GM23338 (cell line): ENCODE measurements at regions not wholly inside any gene's neighbourhood (a gene's known extent, or its start where the extent isn't known, plus 50 kb on each side); places are given as distances from the start of the nearest gene placed in this dataset.

Experiments
- ATAC-seq: fragments of 200-7000 bp; cut with Tn5 transposase; 3 replicates; pipeline ENCODE4 v1.9.1; 2020
- DNase-seq: peaks from one replicate; pipeline ENCODE4 v3.0.0-alpha.2; 2015; ENCODE audit warnings: low spot score
- H2AFZ ChIP-seq: fragments of 200-600 bp; sonication (generic); 2 replicates; pipeline ENCODE4 v1.8.0; 2016; ENCODE audit warnings: antibody characterized with exemption, mild to moderate bottlenecking, moderate library complexity
- H3F3A ChIP-seq: fragments of 200-600 bp; sonication (generic); replicated peaks from 2 replicates; pipeline ENCODE4 v1.8.0; 2017; ENCODE audit warnings: antibody characterized with exemption, mixed run types, low read depth
- H3K27ac ChIP-seq: fragments of 200-600 bp; sonication (generic); 2 replicates; pipeline ENCODE4 v1.6.1; 2016; ENCODE audit warnings: low read depth
- H3K27me3 ChIP-seq: fragments of 200-600 bp; sonication (generic); 2 replicates; pipeline ENCODE4 v1.8.0; 2016; ENCODE audit warnings: mild to moderate bottlenecking, mixed run types, moderate library complexity; ENCODE audit not compliant: insufficient read depth
- H3K36me3 ChIP-seq: fragments of 200-600 bp; sonication (generic); 2 replicates; pipeline ENCODE4 v1.8.0; 2016; ENCODE audit warnings: mild to moderate bottlenecking; ENCODE audit not compliant: insufficient read depth
- H3K4me1 ChIP-seq: fragments of 200-600 bp; sonication (generic); 2 replicates; pipeline ENCODE4 v1.8.0; 2016; ENCODE audit warnings: mild to moderate bottlenecking, moderate library complexity; ENCODE audit not compliant: insufficient read depth
- H3K4me2 ChIP-seq: fragments of 200-600 bp; sonication (generic); 2 replicates; pipeline ENCODE4 v1.7.1; 2017; ENCODE audit warnings: mixed run types
- H3K4me3 ChIP-seq: fragments of 200-600 bp; sonication (generic); 2 replicates; pipeline ENCODE4 v1.6.1; 2016; ENCODE audit warnings: mixed run types
- H3K79me2 ChIP-seq: fragments of 200-600 bp; sonication (generic); replicated peaks from 2 replicates; pipeline ENCODE4 v1.8.0; 2017; ENCODE audit warnings: mild to moderate bottlenecking; ENCODE audit not compliant: insufficient read depth
- H3K9me2 ChIP-seq: fragments of 200-600 bp; sonication (generic); 2 replicates; pipeline ENCODE4 v1.8.0; 2017; ENCODE audit not compliant: insufficient read depth
- H4K20me1 ChIP-seq: fragments of 200-600 bp; sonication (generic); replicated peaks from 2 replicates; pipeline ENCODE4 v1.8.0; 2017; ENCODE audit warnings: mild to moderate bottlenecking; ENCODE audit not compliant: insufficient read depth
- H3K27ac Mint-ChIP-seq: 2 replicates; pipeline ENCODE4 v1.8.0; 2020; ENCODE audit warnings: inconsistent platforms, mild to moderate bottlenecking, moderate library complexity, mixed read lengths
- H3K27me3 Mint-ChIP-seq: 3 replicates; pipeline ENCODE4 v1.8.0; 2022; ENCODE audit warnings: low read depth, mild to moderate bottlenecking, moderate library complexity, mixed read lengths, inconsistent platforms; ENCODE audit not compliant: insufficient read depth, poor library complexity
- H3K36me3 Mint-ChIP-seq: 3 replicates; pipeline ENCODE4 v1.8.0; 2021; ENCODE audit warnings: low read depth, mild to moderate bottlenecking, inconsistent platforms, moderate library complexity, mixed read lengths
- H3K4me1 Mint-ChIP-seq: 3 replicates; pipeline ENCODE4 v1.8.0; 2020; ENCODE audit warnings: mild to moderate bottlenecking, inconsistent platforms, mixed read lengths
- H3K4me3 Mint-ChIP-seq: 3 replicates; pipeline ENCODE4 v1.8.0; 2021; ENCODE audit warnings: moderate library complexity, mild to moderate bottlenecking, inconsistent platforms, mixed read lengths
- H3K9me3 Mint-ChIP-seq: 3 replicates; pipeline ENCODE4 v1.8.0; 2020; ENCODE audit warnings: moderate library complexity, mild to moderate bottlenecking, inconsistent platforms, mixed read lengths
- CREB1 ChIP-seq: fragments of 250-450 bp; sonication (Bioruptor Pico); IDR thresholded peaks from 2 replicates; pipeline ENCODE4 v1.5.0; 2020; ENCODE audit warnings: low read depth, mild to moderate bottlenecking, moderate library complexity
- EZH2 ChIP-seq: fragments of 200-600 bp; sonication (generic); IDR thresholded peaks from one replicate; pipeline ENCODE4 v1.8.0; 2017; ENCODE audit warnings: antibody characterized with exemption, mild to moderate bottlenecking, low read depth; ENCODE audit not compliant: unreplicated experiment
- EZH2phosphoT487 ChIP-seq: fragments of 200-600 bp; sonication (generic); IDR thresholded peaks from one replicate; pipeline ENCODE4 v1.8.1; 2018; ENCODE audit warnings: antibody characterized with exemption; ENCODE audit not compliant: unreplicated experiment
- JUNB ChIP-seq: IDR thresholded peaks from one replicate; pipeline ENCODE4 v1.6.1; 2016; ENCODE audit warnings: antibody characterized with exemption; ENCODE audit not compliant: unreplicated experiment
- NANOG ChIP-seq: IDR thresholded peaks from 2 replicates; pipeline ENCODE4 v1.6.1; 2016; ENCODE audit warnings: antibody characterized with exemption, borderline replicate concordance
- POLR2AphosphoS5 ChIP-seq: IDR thresholded peaks from 2 replicates; pipeline ENCODE4 v1.6.1; 2016; ENCODE audit warnings: antibody characterized with exemption, low read depth
- STAT1 ChIP-seq: IDR thresholded peaks from one replicate; pipeline ENCODE4 v1.6.1; 2016; ENCODE audit warnings: antibody characterized with exemption; ENCODE audit not compliant: unreplicated experiment
- ZNF331 ChIP-seq: fragments of 250-450 bp; sonication (Bioruptor Pico); IDR thresholded peaks from 2 replicates; pipeline ENCODE4 v1.5.0; 2020; ENCODE audit warnings: low read depth, mild to moderate bottlenecking, moderate library complexity
- ZNF462 ChIP-seq: fragments of 250-450 bp; sonication (Bioruptor Pico); IDR thresholded peaks from 2 replicates; pipeline ENCODE4 v1.5.0; 2020; ENCODE audit warnings: mild to moderate bottlenecking, moderate library complexity
- TF ChIP-seq, protein P1 (sequence below): IDR thresholded peaks from 2 replicates; pipeline ENCODE4 v1.6.1; 2016; ENCODE audit warnings: antibody characterized with exemption
- TF ChIP-seq, protein P2 (sequence below): IDR thresholded peaks from one replicate; pipeline ENCODE4 v1.6.1; 2018; ENCODE audit warnings: antibody characterized with exemption; ENCODE audit not compliant: unreplicated experiment
- TF ChIP-seq, protein P3 (sequence below), 2 experiments: fragments of 200-600 bp in 1 of 2; sonication (generic) in 1 of 2; conservative IDR thresholded peaks; 2 replicates each; pipeline versions ENCODE4 v1.5.1 to v1.6.1; 2016 to 2017; ENCODE audit warnings: antibody characterized with exemption in 2 of 2, low read depth in 2 of 2, mild to moderate bottlenecking in 2 of 2, moderate library complexity in 1 of 2

- Mint-ChIP-seq H3K27me3 (no peaks in the 10 kb centered on the region), H3K4me1 (no peaks in the 10 kb centered on the region), H3K4me3 (no peak overlapping the region), H3K27ac (no peak overlapping the region), H3K36me3 (no peaks in the 10 kb centered on the region), H3K9me3 (no peaks in the 10 kb centered on the region)
- no peaks in the 10 kb centered on the region for H4K20me1 ChIP-seq
- H3K27ac ChIP-seq: no peak overlapping the region
- no peak overlapping the region for H3K4me3 ChIP-seq
- TF ChIP-seq NANOG (no peak), EZH2phosphoT487 (no peak), POLR2AphosphoS5 (no peak), ZNF331 (CRISPR knock-in tag) (no peak), ZNF462 (no peak), EZH2 (no peak), STAT1 (no peak), JUNB (no peak), CREB1 (CRISPR knock-in tag) (no peak)
- TF ChIP-seq, protein P1, sequence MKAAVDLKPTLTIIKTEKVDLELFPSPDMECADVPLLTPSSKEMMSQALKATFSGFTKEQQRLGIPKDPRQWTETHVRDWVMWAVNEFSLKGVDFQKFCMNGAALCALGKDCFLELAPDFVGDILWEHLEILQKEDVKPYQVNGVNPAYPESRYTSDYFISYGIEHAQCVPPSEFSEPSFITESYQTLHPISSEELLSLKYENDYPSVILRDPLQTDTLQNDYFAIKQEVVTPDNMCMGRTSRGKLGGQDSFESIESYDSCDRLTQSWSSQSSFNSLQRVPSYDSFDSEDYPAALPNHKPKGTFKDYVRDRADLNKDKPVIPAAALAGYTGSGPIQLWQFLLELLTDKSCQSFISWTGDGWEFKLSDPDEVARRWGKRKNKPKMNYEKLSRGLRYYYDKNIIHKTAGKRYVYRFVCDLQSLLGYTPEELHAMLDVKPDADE: no peak
- TF ChIP-seq, protein P2, sequence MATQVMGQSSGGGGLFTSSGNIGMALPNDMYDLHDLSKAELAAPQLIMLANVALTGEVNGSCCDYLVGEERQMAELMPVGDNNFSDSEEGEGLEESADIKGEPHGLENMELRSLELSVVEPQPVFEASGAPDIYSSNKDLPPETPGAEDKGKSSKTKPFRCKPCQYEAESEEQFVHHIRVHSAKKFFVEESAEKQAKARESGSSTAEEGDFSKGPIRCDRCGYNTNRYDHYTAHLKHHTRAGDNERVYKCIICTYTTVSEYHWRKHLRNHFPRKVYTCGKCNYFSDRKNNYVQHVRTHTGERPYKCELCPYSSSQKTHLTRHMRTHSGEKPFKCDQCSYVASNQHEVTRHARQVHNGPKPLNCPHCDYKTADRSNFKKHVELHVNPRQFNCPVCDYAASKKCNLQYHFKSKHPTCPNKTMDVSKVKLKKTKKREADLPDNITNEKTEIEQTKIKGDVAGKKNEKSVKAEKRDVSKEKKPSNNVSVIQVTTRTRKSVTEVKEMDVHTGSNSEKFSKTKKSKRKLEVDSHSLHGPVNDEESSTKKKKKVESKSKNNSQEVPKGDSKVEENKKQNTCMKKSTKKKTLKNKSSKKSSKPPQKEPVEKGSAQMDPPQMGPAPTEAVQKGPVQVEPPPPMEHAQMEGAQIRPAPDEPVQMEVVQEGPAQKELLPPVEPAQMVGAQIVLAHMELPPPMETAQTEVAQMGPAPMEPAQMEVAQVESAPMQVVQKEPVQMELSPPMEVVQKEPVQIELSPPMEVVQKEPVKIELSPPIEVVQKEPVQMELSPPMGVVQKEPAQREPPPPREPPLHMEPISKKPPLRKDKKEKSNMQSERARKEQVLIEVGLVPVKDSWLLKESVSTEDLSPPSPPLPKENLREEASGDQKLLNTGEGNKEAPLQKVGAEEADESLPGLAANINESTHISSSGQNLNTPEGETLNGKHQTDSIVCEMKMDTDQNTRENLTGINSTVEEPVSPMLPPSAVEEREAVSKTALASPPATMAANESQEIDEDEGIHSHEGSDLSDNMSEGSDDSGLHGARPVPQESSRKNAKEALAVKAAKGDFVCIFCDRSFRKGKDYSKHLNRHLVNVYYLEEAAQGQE: no peak
- TF ChIP-seq, protein P3, sequence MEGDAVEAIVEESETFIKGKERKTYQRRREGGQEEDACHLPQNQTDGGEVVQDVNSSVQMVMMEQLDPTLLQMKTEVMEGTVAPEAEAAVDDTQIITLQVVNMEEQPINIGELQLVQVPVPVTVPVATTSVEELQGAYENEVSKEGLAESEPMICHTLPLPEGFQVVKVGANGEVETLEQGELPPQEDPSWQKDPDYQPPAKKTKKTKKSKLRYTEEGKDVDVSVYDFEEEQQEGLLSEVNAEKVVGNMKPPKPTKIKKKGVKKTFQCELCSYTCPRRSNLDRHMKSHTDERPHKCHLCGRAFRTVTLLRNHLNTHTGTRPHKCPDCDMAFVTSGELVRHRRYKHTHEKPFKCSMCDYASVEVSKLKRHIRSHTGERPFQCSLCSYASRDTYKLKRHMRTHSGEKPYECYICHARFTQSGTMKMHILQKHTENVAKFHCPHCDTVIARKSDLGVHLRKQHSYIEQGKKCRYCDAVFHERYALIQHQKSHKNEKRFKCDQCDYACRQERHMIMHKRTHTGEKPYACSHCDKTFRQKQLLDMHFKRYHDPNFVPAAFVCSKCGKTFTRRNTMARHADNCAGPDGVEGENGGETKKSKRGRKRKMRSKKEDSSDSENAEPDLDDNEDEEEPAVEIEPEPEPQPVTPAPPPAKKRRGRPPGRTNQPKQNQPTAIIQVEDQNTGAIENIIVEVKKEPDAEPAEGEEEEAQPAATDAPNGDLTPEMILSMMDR (conservative IDR thresholded peaks at IDR 0.05; ENCODE audit: low read depth in 2 of 2): no peak
- ATAC-seq (no peak), DNase-seq (no peak)
- no peak overlapping the region for H2AFZ ChIP-seq
- no peaks in the 10 kb centered on the region; the same call in 1 of the 2 replicates for H3K9me2 ChIP-seq
- no peaks in the 10 kb centered on the region for H3K79me2 ChIP-seq
- no peak overlapping the region for H3K4me2 ChIP-seq
- no peaks in the 10 kb centered on the region for H3K36me3 ChIP-seq
- H3K27me3 ChIP-seq: no peaks in the 10 kb centered on the region
- no peaks in the 10 kb centered on the region for H3F3A ChIP-seq
- H3K4me1 ChIP-seq: no peaks in the 10 kb centered on the region
These were observed 179.8 kb upstream of the PLPPR1 start for GRCh38 chr9:100848726-100849125.
